CD14-positive monocyte (primary cell): ENCODE measurements at regions not wholly inside any gene's neighbourhood (a gene's known extent, or its start where the extent isn't known, plus 50 kb on each side); places are given as distances from the start of the nearest gene placed in this dataset.
"Not testable (repeated sequence)": the region's sequence is repeated elsewhere in the genome, so short reads cannot be mapped to it uniquely, and the experiment has no call there.

ENCODE experiments used
- DNase-seq, 3 donors: peaks; one replicate each; pipeline ENCODE4 v3.0.0-alpha.2; 2011 to 2022
- H2AFZ ChIP-seq: 2 replicates; pipeline ENCODE4 v1.6.0; 2012; ENCODE audit warnings: mild to moderate bottlenecking, low read depth, low read length, inconsistent platforms; ENCODE audit not compliant: insufficient read depth, poor library complexity, severe bottlenecking
- H3K27ac ChIP-seq, 2 donors: 1 replicate in 1 of 2; 2 replicates in 1 of 2; pipeline ENCODE4 v1.5.1; 2012 to 2013; ENCODE audit warnings: low read length in 2 of 2, control low read depth in 1 of 2, inconsistent platforms in 1 of 2, low read depth in 1 of 2, mild to moderate bottlenecking in 1 of 2
- H3K27me3 ChIP-seq, 2 donors: one replicate each; pipeline versions ENCODE4 v1.6.0 to v1.6.1; 2011 to 2013; ENCODE audit warnings: low read length in 2 of 2; ENCODE audit not compliant: control insufficient read depth in 2 of 2, insufficient read depth in 2 of 2
- H3K36me3 ChIP-seq, 2 donors: replicated peaks in 1 of 2; 1 replicate in 1 of 2; 2 replicates in 1 of 2; pipeline versions ENCODE4 v1.5.1 to v1.6.1; 2012 to 2013; ENCODE audit warnings: low read length in 2 of 2, control low read depth in 1 of 2, inconsistent platforms in 1 of 2, mild to moderate bottlenecking in 1 of 2; ENCODE audit not compliant: insufficient read depth in 2 of 2, control insufficient read depth in 1 of 2
- H3K4me1 ChIP-seq, 2 donors: 1 replicate in 1 of 2; 2 replicates in 1 of 2; pipeline versions ENCODE4 v1.5.1 to v1.6.1; 2012 to 2013; ENCODE audit warnings: low read length in 2 of 2, control low read depth in 1 of 2, inconsistent platforms in 1 of 2, mild to moderate bottlenecking in 1 of 2, moderate library complexity in 1 of 2; ENCODE audit not compliant: insufficient read depth in 2 of 2, control insufficient read depth in 1 of 2
- H3K4me2 ChIP-seq: replicated peaks from 2 replicates; pipeline ENCODE3; 2012; ENCODE audit warnings: low read length, moderate library complexity, mild to moderate bottlenecking; ENCODE audit not compliant: poor library complexity, severe bottlenecking; ENCODE audit errors: extremely low read depth
- H3K4me3 ChIP-seq, 3 experiments: fragments of 200-600 bp in 1 of 3; sonication (generic) in 1 of 3; replicated peaks in 1 of 3; 1 replicate in 2 of 3; 2 replicates in 1 of 3; pipeline ENCODE4 v1.5.1; 2011 to 2013; ENCODE audit warnings: low read length in 3 of 3, mild to moderate bottlenecking in 3 of 3, control low read depth in 2 of 3, low read depth in 2 of 3, inconsistent platforms in 1 of 3, moderate library complexity in 1 of 3
- H3K79me2 ChIP-seq: 2 replicates; pipeline ENCODE4 v1.6.0; 2012; ENCODE audit warnings: mild to moderate bottlenecking, control low read depth, inconsistent platforms, low read length, moderate library complexity; ENCODE audit not compliant: insufficient read depth
- H3K9ac ChIP-seq: 2 replicates; pipeline ENCODE4 v1.6.0; 2017; ENCODE audit warnings: low read length, mild to moderate bottlenecking; ENCODE audit not compliant: insufficient read depth, poor library complexity, severe bottlenecking
- H3K9me3 ChIP-seq, 2 donors: replicated peaks in 1 of 2; 1 replicate in 1 of 2; 2 replicates in 1 of 2; pipeline versions ENCODE4 v1.5.1 to v1.6.1; 2012 to 2013; ENCODE audit warnings: low read length in 2 of 2, control low read depth in 1 of 2; ENCODE audit not compliant: control insufficient read depth in 1 of 2, insufficient read depth in 1 of 2
- H4K20me1 ChIP-seq: 2 replicates; pipeline ENCODE4 v1.6.0; 2012; ENCODE audit warnings: mild to moderate bottlenecking, low read length, control low read depth, moderate library complexity; ENCODE audit not compliant: insufficient read depth
- H3K27ac Mint-ChIP-seq, 7 donors: one replicate each; pipeline ENCODE4 v1.8.0; 2020; ENCODE audit warnings: mild to moderate bottlenecking in 7 of 7, mixed read lengths in 7 of 7, moderate library complexity in 6 of 7, inconsistent platforms in 2 of 7
- H3K27me3 Mint-ChIP-seq, 3 donors: one replicate each; pipeline ENCODE4 v1.8.0; 2021 to 2022; ENCODE audit warnings: low read depth in 3 of 3, mild to moderate bottlenecking in 3 of 3, mixed read lengths in 3 of 3, moderate library complexity in 3 of 3, inconsistent platforms in 1 of 3
- H3K36me3 Mint-ChIP-seq, 2 donors: one replicate each; pipeline ENCODE4 v1.8.0; 2020; ENCODE audit warnings: mixed read lengths in 2 of 2, inconsistent platforms in 1 of 2, mild to moderate bottlenecking in 1 of 2
- H3K4me1 Mint-ChIP-seq: one replicate; pipeline ENCODE4 v1.8.0; 2020; ENCODE audit warnings: mild to moderate bottlenecking, mixed read lengths
- H3K4me3 Mint-ChIP-seq, 2 donors: one replicate each; pipeline ENCODE4 v1.8.0; 2020; ENCODE audit warnings: mild to moderate bottlenecking in 2 of 2, mixed read lengths in 2 of 2, moderate library complexity in 1 of 2
- H3K9me3 Mint-ChIP-seq, 7 donors: one replicate each; pipeline ENCODE4 v1.8.0; 2020 to 2022; ENCODE audit warnings: mixed read lengths in 7 of 7, mild to moderate bottlenecking in 6 of 7, moderate library complexity in 6 of 7, inconsistent platforms in 2 of 7
- CTCF ChIP-seq: fragments of 200-600 bp; IDR thresholded peaks from one replicate; pipeline ENCODE4 v1.8.0; 2022; ENCODE audit warnings: antibody characterized with exemption, mild to moderate bottlenecking
- WGBS: methylation state at CpG from one replicate; pipeline ENCODE4 v1.1.5; 2013; ENCODE audit warnings: missing lambda C conversion rate; ENCODE audit not compliant: insufficient coverage; 5-methylcytosine and 5-hydroxymethylcytosine counted together
- intact Hi-C, 2 donors: fragments of 100-400 bp; cut with micrococcal nuclease; formaldehyde crosslinking; loops; one replicate each; pipeline versions ENCODE4 v1.15.0 to v1.15.1; 2023

- no peaks in the 10 kb centered on the region for H3K4me1 Mint-ChIP-seq
- peaks cover 0 to 3% (median 2%) of the 10 kb centered on the region in 3 donors for H3K27me3 Mint-ChIP-seq
- Histone ChIP-seq H2AFZ (no peak overlapping the region), H3K9ac (no peak overlapping the region), H3K79me2 (no peaks in the 10 kb centered on the region), H3K27ac (no peak overlapping the region), H3K4me1 (no peaks in the 10 kb centered on the region), H4K20me1 (no peaks in the 10 kb centered on the region), H3K4me2 (no peak overlapping the region), H3K4me3 (no peak overlapping the region), H3K9me3 (peaks cover 0 to 7% of the 10 kb centered on the region in 2 donors), H3K27me3 (no peaks in the 10 kb centered on the region), H3K36me3 (no peaks in the 10 kb centered on the region)
- intact Hi-C loops: no loop called here
- H3K36me3 Mint-ChIP-seq: no peaks in the 10 kb centered on the region
- H3K4me3 Mint-ChIP-seq: no peak overlapping the region
- no peak for DNase-seq
- WGBS: 89% methylated on average over 7 of the region's 9 CpGs
- H3K9me3 Mint-ChIP-seq: peaks cover 4 to 12% (median 11%) of the 10 kb centered on the region in 7 donors
- TF ChIP-seq CTCF: no peak
- H3K27ac Mint-ChIP-seq: no peak overlapping the region
Measured at GRCh38 chr19:31890230-31890629, 455.2 kb upstream of the ZNF507 start.

DNA sequence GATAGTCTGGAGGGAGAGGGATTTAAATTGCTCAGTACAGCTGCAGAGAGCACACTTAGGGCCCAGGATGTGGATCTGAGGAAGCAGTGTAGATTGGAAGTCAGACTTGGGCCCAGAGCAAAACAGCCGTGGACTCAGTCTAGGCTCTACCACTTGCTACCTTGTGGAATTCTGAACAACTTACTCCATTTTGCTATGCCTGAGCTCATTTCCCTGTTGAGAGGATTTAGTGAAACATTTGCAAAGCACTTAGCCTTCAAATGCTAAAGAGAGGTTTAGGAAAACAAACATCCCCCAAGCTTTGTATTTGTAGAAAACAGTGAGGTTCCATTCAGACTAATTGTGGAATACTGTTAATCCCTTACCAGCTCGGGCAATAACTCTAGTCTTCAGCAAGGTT, 453.4 kb upstream of the ZNF507 start:
- Histone ChIP-seq H3K79me2 (no peaks in the 10 kb centered on the region), H4K20me1 (no peaks in the 10 kb centered on the region), H3K4me2 (no peak overlapping the region), H3K36me3 (no peaks in the 10 kb centered on the region), H3K9ac (no peak overlapping the region), H3K4me1 (no peaks in the 10 kb centered on the region), H3K4me3 (no peak overlapping the region), H3K27me3 (no peaks in the 10 kb centered on the region), H2AFZ (no peak overlapping the region), H3K9me3 (peaks cover 0 to 7% of the 10 kb centered on the region in 2 donors), H3K27ac (no peak overlapping the region)
- 100% methylated on average over 1 of the region's 2 CpGs for WGBS
- DNase-seq: no peak
- intact Hi-C loops: no loop called here
- no peak overlapping the region for H3K4me3 Mint-ChIP-seq
- H3K4me1 Mint-ChIP-seq: no peaks in the 10 kb centered on the region
- peaks cover 4 to 16% (median 11%) of the 10 kb centered on the region in 7 donors for H3K9me3 Mint-ChIP-seq
- H3K36me3 Mint-ChIP-seq: no peaks in the 10 kb centered on the region
- TF ChIP-seq CTCF: no peak
- peaks cover 0 to 3% (median 3%) of the 10 kb centered on the region in 3 donors for H3K27me3 Mint-ChIP-seq
- H3K27ac Mint-ChIP-seq: no peak overlapping the region

DNA sequence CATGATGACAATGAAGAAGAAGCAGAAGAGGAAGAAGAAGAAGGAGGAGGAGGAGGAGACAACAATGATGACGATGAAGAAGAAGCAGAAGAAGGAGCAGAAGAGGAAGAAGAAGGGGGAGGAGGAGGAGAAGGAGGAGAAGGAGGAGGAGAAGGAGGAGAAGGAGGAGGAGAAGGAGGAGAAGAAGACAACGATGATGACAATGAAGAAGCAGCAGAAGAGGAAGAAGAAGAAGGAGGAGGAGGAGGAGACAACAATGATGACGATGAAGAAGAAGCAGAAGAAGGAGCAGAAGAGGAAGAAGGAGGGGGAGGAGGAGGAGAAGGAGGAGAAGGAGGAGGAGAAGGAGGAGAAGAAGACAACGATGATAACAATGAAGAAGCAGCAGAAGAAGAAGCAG, 451.9 kb upstream of the ZNF507 start:
- H3K36me3 Mint-ChIP-seq, H3K27ac Mint-ChIP-seq, H3K4me1 Mint-ChIP-seq, H3K4me3 ChIP-seq, H3K4me1 ChIP-seq, H3K79me2 ChIP-seq, H3K27me3 ChIP-seq, H3K36me3 ChIP-seq, H3K9me3 ChIP-seq, intact Hi-C loops, DNase-seq, H3K4me3 Mint-ChIP-seq, H3K27ac ChIP-seq, H3K27me3 Mint-ChIP-seq, H3K4me2 ChIP-seq, H2AFZ ChIP-seq, H4K20me1 ChIP-seq, H3K9ac ChIP-seq: not testable (repeated sequence)
- 22% methylated on average over 3 of the region's 4 CpGs for WGBS
- H3K9me3 Mint-ChIP-seq: peaks cover 4 to 19% (median 12%) of the 10 kb centered on the region in 7 donors
